DMS53 treated with DMSO at 0.1 percent for 48 hours (cell line): ENCODE measurements at regions not wholly inside any gene's neighbourhood (a gene's known extent, or its start where the extent isn't known, plus 50 kb on each side); places are given as distances from the start of the nearest gene placed in this dataset.
"Not testable (repeated sequence)": the region's sequence is repeated elsewhere in the genome, so short reads cannot be mapped to it uniquely, and the experiment has no call there.

Source experiments
- DNase-seq: peaks from one replicate; lab custom pipeline; 2025; ENCODE audit not compliant: unreplicated experiment; lab: John Stamatoyannopoulos, UW

DNA sequence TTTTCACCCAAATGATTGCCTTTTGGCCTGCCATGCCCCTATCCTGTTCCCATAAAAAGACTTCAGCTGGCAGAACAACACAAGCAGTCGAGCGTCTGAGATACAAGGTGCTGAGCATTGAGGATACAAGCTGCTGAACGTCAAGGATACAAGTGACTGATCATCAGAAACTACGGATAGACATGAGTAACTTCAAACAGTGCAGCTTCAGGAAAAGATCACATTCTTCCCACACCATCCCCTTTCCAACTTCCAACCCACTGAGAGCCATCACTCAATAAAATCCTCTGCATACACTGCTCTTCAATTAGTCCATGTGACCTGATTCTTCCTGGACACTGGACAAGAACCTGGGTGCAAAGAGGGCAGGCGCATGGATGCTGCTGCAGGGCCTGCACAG, 1198.9 kb downstream of the ROBO2 start:
- DNase-seq, result no peak

DNA sequence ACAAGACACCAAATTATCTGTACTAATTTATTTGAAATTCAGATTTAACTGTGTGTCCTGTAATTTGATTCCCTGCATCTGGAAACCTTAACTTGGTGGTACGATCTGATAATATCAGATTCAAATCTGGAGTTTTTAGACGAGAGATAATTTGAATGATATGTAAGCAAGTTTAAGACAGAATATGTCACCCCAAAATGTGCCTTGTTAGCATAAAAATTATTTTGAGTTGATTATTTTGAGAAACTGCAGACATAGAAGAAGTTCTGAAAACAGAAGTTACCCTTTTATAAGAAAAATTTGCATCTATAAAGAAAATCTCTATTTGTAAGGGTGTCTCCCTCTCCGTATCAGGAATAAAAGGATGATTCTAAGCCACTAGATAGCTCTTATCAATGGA, 1202.8 kb downstream of the ROBO2 start:
- DNase-seq, result no peak

DNA sequence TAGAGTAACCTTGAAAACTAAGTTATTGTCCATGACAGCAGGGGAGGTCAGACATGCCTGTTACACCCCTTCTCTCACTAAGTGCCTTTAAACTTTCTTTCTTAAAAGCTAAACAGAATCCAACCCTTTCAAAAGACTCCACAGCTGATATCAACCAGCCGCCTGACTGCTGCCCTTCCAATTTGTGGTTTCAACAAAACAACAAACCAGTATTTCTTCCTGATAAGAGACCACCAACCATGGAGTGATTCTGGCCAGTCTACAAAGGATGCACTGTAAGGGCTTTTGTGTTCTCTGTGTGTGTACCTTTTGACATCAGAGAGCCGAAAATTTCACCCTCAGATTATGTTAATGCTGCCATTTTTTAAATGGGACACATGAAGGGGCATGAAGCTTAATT, 1204.2 kb downstream of the ROBO2 start:
- DNase-seq, result no peak

DNA sequence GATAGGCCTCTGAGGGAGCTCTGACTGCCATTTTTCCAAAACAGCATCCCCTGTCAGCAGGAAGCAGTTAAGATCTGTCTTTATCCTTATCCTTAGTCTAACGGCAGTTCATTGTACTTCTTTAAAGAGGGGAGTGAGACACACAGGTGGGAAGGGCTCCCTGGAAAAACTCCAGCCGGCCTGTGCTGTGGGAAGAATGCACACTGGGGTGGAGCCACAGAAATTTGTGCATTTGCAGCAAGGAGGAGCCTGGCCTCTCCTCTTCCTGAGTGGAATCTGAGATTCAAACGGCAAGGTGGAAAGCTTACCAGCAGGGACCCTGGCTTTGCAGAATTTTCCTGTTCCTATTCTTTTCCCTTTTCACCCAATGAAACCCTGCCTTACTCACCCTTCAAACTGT, 1209.4 kb downstream of the ROBO2 start:
- DNase-seq, result no peak

DNA sequence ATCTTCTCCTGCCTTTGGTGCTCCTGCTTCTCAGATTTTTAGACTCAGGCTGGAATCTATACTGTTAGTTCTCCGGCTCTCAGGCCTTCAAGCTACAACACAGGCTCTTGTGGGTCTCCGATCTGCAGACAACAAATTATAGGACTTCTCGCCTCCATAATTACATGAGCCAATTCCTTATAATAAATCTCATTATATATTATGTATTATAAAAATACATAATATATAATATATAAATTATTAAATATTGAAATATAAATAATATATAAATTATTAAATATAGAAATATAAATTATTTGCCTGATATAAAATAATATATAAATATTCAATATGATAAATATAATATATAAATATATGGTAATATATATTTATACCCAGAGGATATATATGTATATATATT, 1214.0 kb downstream of the ROBO2 start:
- DNase-seq, result no peak

DNA sequence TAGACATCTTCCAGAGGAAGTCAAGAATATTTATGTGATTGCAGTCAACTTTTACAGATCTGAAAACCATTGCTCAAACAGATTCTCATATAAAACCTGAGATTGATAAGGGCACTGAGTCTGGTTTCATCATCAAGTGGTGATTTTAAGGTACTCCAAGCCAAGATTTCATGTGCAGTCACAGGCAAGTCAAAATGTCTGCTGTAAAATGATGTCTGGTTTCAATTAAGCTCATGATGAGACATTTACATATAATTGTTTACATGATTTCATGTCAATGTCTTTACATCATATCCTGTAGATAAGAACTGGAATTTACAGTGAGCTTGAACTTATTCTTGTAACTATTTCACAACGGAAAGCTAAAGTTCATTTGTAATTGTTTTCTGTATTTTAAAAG, 1215.5 kb downstream of the ROBO2 start:
- no peak for DNase-seq

DNA sequence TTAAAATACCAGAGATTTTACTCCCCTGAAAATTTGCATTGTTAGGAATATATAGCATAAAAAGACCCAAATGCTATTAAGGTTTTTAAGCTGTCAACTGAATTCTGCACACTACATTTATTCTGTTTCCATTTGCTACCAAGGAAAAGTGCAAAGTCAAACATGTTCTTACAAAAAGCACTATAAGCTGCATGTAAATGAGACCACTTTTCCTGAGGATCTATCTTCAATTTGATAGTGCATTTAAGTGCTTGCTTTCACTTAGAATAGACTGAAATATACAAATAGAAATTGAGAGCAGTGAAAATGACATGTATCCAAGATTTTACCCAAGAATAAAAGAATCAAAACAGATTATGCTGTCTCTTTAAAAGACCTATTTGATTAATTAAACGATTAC, 1216.2 kb downstream of the ROBO2 start:
- DNase-seq, result no peak

DNA sequence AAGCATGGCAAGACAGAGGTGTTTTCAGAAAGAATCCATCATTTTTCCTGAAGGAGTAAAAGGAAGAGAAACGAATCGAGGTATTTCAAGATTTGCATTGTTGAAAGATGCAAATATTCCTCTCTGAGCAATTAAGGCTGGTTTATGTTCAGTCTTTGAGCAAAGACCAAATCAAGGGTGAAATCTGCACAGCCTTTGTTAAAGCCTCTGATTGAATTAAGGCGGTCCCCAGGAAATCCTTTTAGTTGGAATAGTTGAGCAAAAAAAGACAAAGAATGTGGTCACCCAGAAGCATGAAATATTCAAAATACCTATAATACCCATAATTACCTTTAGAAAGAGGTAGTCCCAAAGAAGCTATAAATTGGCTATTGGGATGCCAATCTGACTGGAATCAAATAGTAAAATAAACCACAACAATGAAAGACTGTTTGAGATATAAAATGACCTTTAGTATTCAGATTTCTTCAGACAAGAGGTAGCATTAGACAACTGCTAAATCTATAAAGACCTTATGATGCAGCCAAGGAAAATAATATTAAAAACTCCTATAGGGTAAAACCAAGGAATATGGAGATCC, 1218.1 kb downstream of the ROBO2 start:
- DNase-seq, result no peak

DNA sequence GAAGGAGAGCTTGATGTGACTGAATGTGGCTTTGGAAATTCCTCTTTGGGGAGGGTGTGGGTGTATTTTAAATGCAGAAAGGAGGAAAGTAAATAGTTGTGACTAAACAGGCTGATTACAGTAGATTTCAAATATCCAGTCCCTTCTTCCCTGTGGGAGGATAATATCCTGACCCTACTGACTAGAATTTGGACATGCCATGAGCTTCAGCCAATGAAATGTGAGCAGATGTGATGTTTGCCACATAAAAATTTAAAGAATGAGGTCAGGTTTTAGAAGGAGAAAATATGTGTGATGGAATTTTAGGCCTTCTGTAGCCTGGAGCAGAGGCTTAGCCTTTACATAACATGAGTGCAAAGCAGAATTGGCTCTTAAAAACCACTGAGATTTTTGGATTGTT, 1218.9 kb downstream of the ROBO2 start:
- no peak for DNase-seq

DNA sequence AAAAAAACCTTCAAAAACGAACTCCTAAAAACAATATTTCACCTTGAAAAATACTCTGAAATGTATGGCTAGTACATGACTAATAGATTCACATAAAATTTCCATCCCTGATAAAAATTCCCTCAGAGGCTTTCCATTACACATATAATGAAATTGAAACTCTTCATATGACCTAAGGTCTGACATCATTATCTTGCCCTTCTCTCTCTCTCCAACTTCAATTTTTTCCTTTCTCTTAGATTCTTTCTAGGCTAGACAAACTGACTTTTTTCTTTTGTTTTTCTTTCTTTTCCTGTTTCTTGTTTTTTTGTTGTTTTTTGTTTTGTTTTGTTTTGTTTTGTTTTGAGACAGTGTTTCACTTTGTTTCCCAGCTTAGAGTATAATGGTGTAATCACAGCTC, 1220.5 kb downstream of the ROBO2 start:
- no peak for DNase-seq

DNA sequence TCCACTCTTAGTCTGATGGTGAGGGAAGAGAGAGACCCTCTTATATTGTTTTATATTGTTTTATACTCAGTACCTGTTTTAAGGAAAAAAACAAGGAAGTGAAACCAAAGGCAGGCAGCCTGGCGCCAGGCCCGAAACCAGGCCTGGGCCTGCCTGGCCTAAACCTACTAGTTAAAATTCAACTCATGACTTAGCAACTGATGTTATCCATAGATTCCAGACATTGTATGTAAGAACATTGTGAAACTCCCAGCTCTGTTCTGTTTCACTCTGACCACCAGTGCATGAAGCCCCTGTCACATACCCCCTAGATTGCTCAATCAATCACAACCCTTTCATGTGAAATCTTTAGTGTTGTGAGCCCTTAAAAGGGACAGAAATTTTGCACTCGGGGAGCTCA, 1226.7 kb downstream of the ROBO2 start:
- not testable (repeated sequence) for DNase-seq

DNA sequence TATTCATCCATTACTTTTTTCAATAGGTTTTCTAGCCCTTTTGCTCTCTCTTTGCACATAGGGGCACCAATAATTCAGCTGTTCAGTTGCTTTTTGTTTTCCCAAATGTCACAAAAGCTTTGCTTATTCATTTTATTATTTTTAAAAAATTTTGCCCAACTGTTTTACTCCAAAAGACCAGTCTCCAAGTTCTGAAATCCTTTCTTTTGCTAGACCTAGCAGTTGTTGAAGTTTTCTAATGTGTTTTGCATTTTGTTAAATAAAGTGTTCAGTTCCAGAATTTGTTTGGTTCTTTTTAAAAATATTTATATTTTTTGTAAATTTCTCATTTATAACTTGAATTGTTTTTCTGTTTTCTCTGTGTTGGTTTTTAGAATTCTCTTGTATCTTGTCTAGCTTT, 1227.3 kb downstream of the ROBO2 start:
- no peak for DNase-seq

DNA sequence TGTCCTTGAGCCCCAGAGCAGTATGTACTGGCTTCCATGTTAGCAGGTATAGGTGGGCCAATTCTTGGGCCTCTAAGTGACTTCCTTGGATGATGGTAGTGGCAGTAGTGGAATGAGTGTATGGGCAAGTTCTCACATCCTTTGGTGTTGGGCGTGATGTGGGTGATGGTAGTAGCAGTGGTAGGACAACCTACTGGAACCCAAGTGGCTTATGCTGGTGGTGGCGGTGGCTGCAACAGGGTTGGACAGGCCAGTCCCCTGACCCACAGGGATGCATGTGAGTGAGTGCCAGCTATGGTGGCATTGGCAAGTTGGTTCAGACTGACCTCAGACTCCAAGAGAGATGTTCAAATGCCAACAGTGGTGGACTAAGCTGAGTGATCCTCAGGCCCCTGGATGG, 1228.2 kb downstream of the ROBO2 start:
- no peak for DNase-seq

DNA sequence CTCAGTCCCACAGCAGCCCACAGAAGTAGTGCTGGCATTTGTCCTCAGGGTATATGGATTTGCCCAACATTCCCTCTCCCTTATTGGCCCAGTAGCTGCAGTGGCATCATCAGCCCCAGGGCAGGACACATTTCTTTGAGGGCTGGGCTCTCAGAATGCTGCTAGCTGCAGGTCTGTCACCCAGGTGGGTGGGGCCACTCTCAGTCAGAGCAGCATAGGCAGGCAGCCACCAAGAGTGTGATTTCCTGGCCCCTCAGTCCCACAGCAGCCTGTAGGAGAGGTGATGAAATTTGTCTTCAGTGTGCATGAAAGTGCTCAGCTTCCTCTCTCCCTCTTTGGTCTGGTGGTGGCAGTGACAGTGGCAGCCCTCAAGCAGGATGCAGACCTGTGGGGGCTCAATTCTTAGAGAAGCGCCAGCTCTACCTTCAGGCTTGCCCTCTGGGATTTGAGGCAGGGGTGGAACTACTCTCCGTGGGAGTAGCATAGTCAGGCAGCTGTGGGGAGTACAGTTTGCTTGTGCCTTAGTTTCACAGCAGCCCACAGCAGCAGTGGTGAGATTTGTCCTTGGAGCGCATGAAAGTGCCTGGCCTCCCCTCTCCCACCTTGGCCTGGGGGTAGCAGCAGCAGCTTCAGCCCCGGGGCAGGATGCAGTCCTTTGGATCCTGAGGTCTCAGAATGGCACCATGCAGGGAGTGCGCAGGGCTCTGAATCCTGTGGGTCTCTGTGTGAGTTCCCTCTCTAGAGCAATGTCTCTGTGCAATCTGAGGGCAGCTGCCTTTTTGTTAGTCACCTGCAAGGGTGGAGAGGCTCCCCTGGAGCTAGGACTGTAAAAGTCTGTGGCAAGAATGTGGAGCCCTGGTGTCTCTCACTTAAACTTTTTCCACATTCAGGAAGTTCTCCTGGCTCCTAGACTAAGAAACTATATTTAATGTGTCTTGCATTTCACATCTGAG, 1229.1 kb downstream of the ROBO2 start:
- no peak for DNase-seq

DNA sequence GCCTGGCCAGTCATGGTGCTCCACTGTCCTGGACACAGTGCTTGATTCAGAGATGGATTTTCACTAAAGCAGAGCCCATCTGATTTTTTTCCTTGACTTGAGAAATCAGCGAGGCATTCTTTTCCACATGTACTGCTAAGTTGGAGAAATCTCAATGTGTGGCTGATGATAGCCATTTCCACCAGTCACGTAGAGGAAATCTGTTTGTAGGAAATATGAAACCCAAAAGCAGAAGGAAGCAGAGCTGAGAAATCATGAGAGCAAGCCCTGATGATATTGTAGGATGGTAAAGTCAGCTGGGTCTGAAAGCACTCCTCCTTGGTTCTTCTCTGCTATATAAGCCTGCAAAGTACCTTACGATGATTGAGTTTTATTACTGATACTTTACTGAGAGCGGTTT, 1233.4 kb downstream of the ROBO2 start:
- no peak for DNase-seq

DNA sequence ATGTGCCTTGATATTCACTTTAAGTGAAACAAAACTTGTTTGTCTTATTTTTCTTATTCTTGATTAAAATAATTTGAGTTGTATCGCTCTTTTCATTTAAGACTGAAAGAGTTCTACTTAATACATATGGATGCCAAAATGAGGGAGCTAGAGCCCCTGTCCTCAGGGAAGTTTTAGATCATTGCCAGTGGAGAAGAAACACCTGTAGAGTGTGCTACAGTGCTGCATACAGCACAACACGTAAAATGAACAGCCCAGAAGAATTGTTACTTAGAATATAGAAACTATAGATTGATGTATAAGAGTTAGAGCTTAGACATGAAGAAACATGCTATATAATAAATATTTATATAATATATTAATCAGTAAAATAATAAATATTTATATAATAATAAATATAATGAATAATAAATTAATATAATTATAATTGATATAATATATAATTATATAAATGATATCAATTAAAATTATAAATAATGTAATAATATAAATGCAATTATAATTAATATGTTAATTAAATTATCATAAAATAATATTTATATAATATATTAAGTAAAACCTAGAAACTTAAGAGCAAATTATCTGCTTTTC, 1234.7 kb downstream of the ROBO2 start:
- no peak for DNase-seq

DNA sequence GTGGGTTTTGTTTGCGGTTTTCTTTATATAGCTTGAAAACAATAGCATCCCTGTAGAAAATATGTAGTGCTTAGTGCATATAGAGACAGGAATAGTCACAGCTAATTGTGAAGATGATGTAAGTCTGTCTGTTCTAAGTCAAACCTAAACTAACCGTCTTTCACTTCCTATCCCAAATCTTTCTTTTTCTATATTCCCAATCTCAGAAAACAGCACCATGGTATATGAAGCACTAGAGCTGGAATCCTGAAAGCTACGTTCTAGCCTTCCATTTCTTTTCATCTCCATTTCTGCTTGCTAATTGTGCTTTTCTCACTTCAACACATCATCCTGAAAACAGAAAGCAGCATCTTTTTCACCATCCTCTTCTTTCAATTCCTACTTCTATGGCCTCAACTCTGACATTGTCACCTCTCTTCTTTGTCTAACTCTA, 1235.5 kb downstream of the ROBO2 start:
- DNase-seq, result no peak

DNA sequence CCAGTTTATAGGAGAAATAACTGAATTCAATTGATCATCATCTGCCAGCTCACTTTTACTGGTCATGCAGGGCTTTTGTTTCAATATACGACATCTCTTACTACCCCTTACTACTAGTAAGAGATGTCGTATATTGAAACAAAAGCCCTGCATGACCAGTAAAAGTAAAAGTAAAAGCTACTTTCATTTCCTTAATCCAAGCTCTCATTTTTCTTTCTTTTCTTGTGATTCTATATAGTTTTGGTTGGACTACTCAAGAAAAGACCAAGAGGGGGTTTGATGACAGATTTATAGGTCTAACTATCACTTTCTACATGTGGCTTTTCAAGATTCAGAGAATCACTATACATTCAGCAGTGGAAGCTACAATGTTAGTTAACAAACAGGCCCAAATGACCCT, 1237.3 kb downstream of the ROBO2 start:
- DNase-seq, result no peak

DNA sequence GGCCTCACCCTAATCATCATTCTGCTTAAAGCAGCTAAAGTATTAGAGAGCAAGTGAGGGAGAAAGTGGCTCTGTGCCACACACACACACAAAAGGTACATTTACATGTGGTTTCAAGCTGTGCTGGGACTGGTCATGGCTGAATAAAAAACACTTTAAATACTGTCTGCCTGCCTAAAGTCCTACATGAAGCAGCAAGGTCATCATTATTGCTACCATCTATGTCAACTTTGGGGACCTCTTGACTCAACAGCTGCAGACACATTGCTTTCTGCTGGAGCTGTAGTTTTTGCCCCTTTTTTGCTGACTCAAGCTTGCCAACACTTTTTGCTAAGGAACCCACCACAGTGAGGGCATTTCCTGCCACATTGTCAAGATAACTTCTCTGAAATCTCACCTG, 1237.9 kb downstream of the ROBO2 start:
- no peak for DNase-seq

DNA sequence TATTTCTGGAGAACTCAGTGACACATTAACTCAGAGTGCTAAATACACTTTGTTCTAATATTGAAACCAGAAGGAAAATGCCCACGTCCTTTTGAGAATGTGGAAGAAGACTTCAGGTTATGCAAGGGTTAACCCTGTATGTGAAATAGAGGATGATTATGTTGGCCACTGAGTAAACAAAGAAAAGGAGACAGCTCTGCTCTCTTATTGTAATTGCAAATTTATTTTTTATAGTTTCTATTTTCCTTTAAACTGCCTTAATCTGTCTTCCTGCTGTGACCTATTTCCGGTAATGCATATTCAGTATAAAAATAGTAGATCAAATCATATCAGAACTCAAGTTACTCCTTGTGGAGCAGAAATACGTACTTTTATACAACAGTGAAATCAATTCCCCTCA, 1239.2 kb downstream of the ROBO2 start:
- no peak for DNase-seq

DNA sequence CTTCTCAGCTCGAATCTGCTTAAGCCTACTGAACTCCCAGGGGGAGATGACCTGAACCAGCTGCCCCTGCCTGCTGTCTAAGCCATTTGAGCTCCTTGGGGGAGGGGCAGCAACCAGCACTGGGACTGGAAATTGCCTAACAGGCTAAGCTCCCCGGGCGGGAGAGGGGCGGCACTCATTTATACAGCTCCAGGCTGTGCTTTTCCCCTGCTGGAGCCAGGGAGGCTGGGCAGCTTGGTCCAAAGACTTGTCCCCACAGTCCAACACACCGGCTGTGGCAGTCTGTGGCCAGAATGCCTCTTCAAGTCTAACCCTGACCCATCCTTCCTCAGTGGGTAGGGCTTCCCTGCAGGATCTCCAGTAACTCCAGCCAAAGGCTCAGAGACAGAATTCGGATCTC, 1241.5 kb downstream of the ROBO2 start:
- no peak for DNase-seq

DNA sequence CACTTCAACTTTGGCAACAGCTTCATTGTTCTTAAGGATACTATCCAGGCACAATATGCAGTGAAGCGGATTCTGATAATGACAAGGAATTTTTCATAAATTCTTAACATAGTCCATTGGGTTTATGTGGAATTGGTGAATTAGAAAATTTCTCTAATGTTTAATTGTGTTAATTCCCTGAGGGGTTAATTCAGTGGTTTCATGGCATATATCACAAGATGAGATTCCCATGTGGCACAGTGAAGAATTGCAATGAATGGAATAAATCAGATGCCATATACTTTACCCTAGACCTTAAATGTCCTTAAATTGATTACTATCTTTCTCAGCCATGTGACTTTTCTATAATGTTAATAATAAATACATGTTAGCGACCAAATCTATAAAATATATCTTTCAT, 1244.1 kb downstream of the ROBO2 start:
- no peak for DNase-seq
